GM21786 (cell line): ENCODE measurements at regions not wholly inside any gene's neighbourhood (a gene's known extent, or its start where the extent isn't known, plus 50 kb on each side); places are given as distances from the start of the nearest gene placed in this dataset.
"Not testable (repeated sequence)": the region's sequence is repeated elsewhere in the genome, so short reads cannot be mapped to it uniquely, and the experiment has no call there.

Source experiments
- ATAC-seq: cut with Tn5 transposase; IDR thresholded peaks from one replicate; pipeline ENCODE4 v1.9.1; 2021; ENCODE audit not compliant: unreplicated experiment

DNA sequence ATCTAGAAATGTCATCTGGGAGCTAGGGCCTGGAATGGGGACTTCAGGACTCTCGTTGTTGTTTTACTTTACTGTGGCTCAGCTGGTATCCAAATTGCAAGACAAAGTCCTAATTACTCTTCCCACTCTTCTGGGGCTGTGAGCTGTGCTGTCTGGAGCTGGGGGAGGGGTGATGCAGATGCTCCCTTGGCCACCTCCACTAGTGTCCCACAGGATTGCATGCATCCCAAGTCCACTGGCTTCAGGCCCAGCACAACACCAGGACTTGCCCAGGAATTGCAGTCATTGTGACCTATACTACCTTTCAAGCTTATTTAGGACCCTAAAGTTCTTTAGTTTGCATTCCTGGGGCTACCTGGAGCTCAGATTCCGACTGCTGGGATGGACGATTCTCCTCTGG lies 366.1 kb upstream of the FAM47C start:
- no peak for ATAC-seq

DNA sequence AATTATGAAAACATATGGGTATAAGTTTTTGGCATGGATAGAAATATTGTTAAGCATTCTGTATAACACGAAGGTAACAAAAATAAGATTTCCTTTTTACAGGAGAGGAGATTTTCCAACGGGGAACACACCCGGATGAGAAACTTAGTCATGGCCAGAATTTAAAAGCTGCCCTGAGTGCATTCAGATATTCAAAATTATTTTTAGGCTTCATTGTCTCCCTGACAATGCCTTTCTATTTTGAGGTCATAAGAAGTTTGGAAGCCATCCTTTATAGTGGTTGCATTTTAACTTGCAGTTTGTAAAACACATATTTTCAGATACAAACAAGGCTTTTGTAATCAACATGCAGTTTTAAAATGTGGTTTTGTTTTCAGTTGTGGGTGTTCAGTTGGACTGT lies 357.5 kb upstream of the FAM47C start:
- no peak for ATAC-seq

DNA sequence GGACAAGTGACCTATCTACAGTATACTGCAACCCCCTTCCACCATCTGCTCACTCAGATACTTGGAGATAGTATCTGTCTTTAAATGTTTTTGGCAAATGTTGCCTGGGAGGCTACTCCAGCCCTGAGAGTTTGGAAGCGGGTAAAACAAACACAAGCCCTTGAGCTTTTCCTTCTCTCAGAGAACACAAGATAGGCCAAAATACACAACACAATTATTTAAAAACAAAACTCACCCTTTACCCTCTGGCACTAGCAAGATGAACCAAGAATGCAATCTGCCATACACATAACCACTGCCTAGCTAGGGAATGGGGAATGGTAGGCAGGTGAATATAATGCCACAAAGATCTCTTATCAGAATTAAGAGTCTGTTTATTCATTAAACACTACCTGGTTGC lies 324.7 kb upstream of the FAM47C start:
- ATAC-seq: no peak

GRCh38 chrX:36684053-36684452 lies 324.1 kb upstream of the FAM47C start:
- no peak for ATAC-seq

DNA sequence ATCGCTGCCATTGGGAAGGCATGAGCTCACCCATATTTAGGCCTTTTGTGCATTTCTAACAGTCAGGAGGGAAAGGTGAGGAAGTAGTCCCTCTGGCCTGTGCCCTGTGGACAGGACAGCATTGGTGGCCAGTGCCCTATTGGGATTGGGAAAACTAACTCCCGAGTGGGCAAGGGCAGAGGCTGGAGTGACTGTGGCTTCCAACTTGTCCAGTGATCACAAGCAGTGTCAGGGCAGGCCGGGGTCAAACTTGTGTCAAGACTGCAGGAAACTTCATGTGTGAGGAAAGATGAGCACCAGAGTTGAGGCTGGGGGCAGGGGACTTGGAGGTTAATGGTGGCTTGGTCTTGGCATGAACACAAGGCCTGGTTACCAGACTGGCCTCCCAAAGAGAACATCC lies 286.2 kb upstream of the FAM47C start:
- no peak for ATAC-seq

GRCh38 chrX:36753602-36754001 lies 254.6 kb upstream of the FAM47C start:
- no peak for ATAC-seq

- no peak for ATAC-seq
Measured at GRCh38 chrX:36787752-36788151, 220.4 kb upstream of the FAM47C start.

GRCh38 chrX:36803151-36803550 lies 205.0 kb upstream of the FAM47C start:
- ATAC-seq: no peak

DNA sequence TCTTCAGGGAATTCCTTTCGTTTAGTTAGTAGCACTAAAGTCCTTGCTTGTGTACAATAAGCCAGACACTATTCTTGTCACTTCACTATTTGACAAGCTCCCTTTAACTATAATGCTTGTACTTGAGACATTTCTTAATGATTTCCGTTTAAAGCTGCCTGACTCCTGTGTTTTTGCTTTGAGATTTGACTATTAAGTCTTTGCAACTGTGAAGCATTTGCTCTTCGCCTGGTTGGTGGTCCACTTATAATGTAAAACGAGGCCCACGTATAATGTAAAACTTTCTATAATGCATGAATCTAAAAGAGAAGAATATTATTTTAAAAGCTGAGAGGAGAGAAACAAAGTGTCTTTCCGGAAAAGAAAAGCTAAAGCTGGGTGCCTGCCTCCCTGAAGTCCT lies 204.1 kb upstream of the FAM47C start:
- no peak for ATAC-seq

GRCh38 chrX:36844857-36845256 lies 163.3 kb upstream of the FAM47C start:
- no peak for ATAC-seq

DNA sequence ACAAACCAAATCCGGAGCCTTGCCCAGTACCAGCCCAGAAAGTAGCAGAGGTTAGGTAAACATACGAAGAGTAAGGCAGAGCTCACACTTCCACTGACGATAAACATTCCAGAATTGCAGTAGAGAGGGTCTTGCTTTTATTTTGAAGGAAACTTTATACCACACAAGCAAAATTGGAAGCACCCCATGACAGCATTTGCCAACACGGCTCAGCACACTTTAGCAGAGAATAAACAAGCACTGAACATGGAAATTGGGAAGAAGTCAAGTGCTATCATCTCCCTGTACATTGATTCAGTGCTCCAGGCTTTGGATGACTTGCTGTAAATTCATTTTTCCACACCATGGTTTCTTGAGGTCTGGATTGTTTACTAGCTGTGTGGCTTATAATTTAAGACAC lies 160.7 kb upstream of the FAM47C start:
- no peak for ATAC-seq

DNA sequence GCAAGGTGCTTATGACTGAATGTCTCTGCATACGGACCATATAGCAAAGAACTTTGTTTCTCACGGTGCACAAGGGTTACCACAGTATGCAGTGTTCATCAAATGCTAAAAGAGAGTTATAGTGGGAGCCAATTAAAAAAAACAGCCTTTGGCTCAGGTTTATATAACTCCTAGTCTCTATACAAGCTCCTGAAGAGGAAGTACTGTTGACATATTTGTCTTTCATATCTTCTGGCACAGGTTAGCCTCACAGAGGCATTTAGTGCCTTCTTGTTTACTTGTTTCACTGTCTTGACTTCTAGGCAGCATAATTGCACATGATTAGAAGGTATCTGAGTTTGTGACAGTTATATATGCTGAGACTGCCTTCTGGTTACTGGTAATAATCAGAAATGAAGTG lies 158.8 kb upstream of the FAM47C start:
- no peak for ATAC-seq

- no peak for ATAC-seq
Measured at GRCh38 chrX:36856849-36857248, 151.3 kb upstream of the FAM47C start.

DNA sequence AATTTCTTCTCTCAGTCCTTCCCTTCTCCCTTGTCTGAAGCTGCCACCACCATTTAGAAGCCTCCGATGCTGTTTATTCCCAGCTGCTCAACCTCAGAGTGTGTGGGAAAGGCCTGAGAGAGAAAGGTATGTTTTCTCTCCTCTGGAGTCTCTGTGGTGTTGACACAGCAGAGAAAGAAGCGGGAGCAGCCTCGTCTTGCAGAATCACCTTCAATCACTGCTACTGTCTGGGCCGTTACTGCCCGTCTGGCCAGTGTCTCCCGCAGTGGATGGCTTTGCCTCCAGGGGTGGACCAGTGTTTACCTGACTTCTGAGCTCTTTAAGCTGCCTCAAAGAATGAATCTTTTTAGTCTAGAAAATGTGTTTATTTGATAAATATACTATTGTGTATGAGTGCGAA lies 148.9 kb upstream of the FAM47C start:
- ATAC-seq: no peak

DNA sequence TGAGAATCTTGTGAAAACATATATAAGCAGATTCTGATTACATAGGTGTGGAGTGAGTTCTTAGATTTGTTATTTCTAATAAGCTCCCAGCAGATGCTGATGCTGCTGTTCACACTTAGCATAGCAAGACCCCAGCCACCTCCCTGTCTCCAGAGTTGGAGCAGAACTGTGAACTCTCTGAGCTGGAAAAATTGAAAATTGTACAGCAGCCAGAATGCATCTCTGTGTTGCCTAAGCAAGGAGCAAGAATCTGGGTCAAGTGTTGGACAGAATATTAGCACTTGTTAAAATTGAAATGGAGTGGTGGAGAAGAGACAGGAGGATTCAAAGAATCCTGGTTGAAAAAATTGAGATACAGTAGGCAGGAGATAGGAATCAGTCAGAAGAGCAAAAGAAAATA lies 146.6 kb upstream of the FAM47C start:
- no peak for ATAC-seq

- no peak for ATAC-seq
Measured at GRCh38 chrX:36867143-36867542, 141.0 kb upstream of the FAM47C start.

DNA sequence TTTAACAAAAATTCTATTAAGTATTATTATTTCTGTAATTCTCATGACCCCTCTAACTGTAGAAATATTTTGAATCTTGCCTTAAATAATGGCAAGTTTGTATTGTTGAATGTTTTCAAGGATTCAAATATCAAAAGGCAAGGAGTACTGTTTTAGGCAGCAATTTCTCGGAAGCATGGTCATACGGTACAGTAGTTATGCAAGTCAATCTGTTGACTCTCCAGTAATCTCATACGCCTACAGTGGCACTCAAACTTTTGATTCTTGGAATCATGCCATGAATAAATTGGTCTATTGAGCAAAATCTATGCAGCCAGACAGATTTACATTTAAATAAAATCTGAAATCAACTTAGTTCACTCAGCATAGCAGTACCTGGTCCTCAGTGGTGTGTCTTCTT lies 139.6 kb upstream of the FAM47C start:
- no peak for ATAC-seq

DNA sequence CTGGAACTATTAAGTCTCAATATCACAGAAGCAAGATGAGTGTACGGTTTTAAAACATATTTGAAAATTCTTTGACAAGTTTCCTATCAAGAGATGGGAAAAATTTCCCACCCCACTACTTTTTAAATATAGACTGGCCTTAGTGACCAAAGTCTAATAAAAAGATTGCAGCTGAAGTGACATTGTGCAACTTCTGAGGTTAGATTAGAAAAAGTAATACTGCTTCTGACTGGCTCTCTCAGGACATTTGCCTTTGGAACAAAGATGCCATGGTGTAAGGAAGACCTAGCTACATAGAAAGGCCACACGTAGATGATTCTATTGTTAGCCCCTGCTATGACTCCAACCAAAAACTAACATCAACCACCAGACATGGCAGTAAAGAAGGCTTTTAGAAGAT lies 138.7 kb upstream of the FAM47C start:
- no peak for ATAC-seq

- no peak for ATAC-seq
Measured at GRCh38 chrX:36897690-36898089, 110.5 kb upstream of the FAM47C start.

GRCh38 chrX:36898301-36898700 lies 109.9 kb upstream of the FAM47C start:
- peak; percentile 78 for ATAC-seq

DNA sequence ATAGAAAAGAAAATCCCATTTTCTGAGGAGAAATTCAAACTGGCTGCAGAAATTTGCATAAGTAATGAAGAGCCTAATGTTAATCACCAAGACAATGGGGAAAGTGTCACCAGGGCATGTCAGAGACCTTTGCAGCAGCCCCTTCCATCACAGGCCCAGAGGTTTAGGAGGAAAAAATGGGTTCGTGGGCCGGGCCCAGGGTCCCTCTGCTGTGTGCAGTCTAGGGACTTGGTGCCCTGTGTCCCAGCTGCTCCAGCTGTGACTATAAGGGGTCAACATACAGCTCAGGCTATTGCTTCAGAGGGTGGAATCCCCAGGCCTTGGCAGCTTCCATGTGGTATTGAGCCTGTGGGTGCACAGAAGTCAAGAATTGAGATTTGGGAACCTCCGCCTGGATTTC lies 103.6 kb upstream of the FAM47C start:
- ATAC-seq: not testable (repeated sequence)

DNA sequence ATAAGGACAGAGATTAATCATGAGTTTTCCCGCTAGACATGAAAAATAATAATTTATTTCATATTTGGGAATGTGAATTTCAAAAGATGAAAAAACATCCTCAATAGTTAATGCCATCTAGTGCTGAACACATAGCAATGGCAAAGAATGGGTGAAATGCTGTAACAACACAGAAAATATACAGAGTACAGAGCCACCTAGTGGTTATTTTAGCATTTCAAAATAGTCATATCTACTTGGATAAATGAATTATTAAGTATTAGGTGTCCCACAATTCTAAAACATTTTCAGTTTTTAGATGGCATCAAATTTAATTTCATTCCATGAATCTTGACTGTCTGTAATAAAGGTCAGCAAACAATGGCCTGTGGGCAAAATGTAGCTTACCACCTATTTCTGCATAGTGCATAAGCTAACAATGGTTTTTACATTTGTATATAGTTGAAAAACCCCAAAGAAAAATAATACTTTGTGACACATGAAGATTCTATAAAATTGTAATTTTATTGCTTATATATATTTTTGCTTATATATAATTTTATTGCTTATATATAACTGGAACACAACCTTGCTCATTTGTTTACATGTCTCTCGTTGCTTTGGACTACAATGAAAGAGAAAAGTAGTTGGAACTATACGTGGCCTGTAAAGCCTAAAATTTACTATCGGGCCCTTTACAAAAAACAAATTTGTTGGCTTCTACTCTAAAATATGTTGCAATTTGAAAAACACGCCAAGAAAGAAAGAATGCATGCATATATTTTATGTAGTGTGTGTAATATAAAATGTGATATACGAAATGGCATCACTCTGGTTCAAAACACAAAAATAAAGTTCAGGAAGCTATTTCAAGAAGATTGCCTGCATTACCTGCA lies 99.1 kb upstream of the FAM47C start:
- no peak for ATAC-seq

DNA sequence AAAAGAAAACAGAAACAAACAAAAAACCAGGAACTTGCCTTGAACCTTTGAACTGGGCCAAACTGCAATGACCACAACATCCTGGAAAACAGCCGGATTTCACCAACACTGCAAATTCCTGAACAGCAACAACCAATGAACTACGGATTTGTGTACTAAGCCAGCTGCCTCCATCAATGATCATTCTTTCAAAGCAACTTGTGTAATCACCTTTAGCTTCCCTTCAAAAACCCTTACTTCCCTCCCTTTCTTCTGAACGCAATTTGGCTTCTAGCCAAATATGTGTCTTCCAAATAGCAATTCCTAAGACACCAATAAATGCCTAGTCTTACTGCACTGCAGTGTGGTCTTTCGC lies 98.5 kb upstream of the FAM47C start:
- ATAC-seq: no peak
